SH-SY5Y (cell line): ENCODE measurements at regions not wholly inside any gene's neighbourhood (a gene's known extent, or its start where the extent isn't known, plus 50 kb on each side); places are given as distances from the start of the nearest gene placed in this dataset.

ENCODE experiments used
- GATA2 ChIP-seq: IDR thresholded peaks from 2 replicates; pipeline ENCODE4 v1.6.1; 2011; ENCODE audit warnings: mild to moderate bottlenecking, low read depth, low read length
- GATA3 ChIP-seq: IDR thresholded peaks from 2 replicates; pipeline ENCODE4 v1.6.1; 2011; ENCODE audit warnings: low read depth, mild to moderate bottlenecking, low read length, moderate library complexity

DNA sequence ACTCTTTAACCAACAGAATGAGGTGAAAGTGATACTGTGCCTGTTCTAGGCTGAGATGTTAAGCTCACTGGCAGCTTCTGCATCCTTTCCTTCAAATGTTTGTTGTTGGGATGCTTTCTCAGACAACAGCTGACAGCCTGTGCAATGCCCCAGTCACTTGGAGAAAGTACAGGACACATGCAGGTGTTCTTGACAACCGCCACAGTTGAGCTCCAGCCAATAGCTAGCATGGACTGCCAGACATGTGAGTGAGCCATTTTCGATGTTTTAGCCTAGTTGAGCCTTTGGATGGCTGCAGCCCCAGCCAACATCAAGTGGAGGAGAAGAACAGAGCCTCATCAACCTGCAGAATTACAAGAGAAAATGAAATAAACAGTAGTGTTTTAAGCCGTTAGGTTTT lies 94.1 kb upstream of the PPP3CA start:
- TF ChIP-seq GATA2 (no peak), GATA3 (no peak)
